H1 (cell line): ENCODE measurements at regions not wholly inside any gene's neighbourhood (a gene's known extent, or its start where the extent isn't known, plus 50 kb on each side); places are given as distances from the start of the nearest gene placed in this dataset.

Source experiments
- CTCF ChIA-PET: fragments of 300-600 bp; sonication (Branson Sonifier 250); formaldehyde crosslinking; loops from one replicate; lab custom pipeline; 2021; ENCODE audit not compliant: partially characterized antibody; lab: Charles Lee
- POLR2A ChIA-PET: fragments of 300-600 bp; sonication (Branson Sonifier 250); formaldehyde crosslinking; loops from one replicate; lab custom pipeline; 2021; ENCODE audit warnings: inconsistent platforms; ENCODE audit not compliant: partially characterized antibody; lab: Charles Lee
- DNase-seq, 2 experiments: peaks; one replicate each; pipeline versions ENCODE4 v3.0.0 to v3.0.0-alpha.2; 2010 to 2022; ENCODE audit warnings: low spot score in 2 of 2, low read depth in 1 of 2, mixed read lengths in 1 of 2
- FAIRE-seq: peaks from 2 replicates; lab custom pipeline; 2011; peaks lifted over from hg19 to GRCh38; lab: Jason Lieb, UNC
- H2AFZ ChIP-seq: 2 replicates; pipeline ENCODE4 v1.8.1; 2012; ENCODE audit warnings: low read length, inconsistent platforms
- H2AK5ac ChIP-seq: 2 replicates; pipeline ENCODE4 v1.6.1; 2013; ENCODE audit warnings: low read depth, low read length
- H2BK120ac ChIP-seq: replicated peaks from 2 replicates; pipeline ENCODE3; 2013; ENCODE audit warnings: low read depth, low read length, inconsistent platforms
- H2BK12ac ChIP-seq: 2 replicates; pipeline ENCODE4 v1.6.1; 2013; ENCODE audit warnings: low read depth, low read length
- H2BK15ac ChIP-seq: 2 replicates; pipeline ENCODE4 v1.6.1; 2013; ENCODE audit warnings: low read length
- H2BK20ac ChIP-seq: 2 replicates; pipeline ENCODE4 v1.6.1; 2013; ENCODE audit warnings: low read length
- H2BK5ac ChIP-seq: 2 replicates; pipeline ENCODE4 v1.6.1; 2013; ENCODE audit warnings: low read depth, low read length
- H3K14ac ChIP-seq: 2 replicates; pipeline ENCODE4 v1.6.1; 2013; ENCODE audit warnings: inconsistent platforms; ENCODE audit not compliant: insufficient read length
- H3K18ac ChIP-seq: 2 replicates; pipeline ENCODE4 v1.6.1; 2013; ENCODE audit warnings: low read length; ENCODE audit errors: extremely low read depth
- H3K23ac ChIP-seq: 2 replicates; pipeline ENCODE4 v1.6.1; 2013; ENCODE audit warnings: inconsistent platforms; ENCODE audit not compliant: insufficient read length
- H3K23me2 ChIP-seq: 2 replicates; pipeline ENCODE4 v1.6.1; 2013; ENCODE audit warnings: low read depth, low read length
- H3K27ac ChIP-seq: 2 replicates; pipeline ENCODE4 v1.6.1; 2011; ENCODE audit warnings: low read depth, low read length, inconsistent platforms
- H3K27me3 ChIP-seq, 4 experiments: replicated peaks in 1 of 4; 1 replicate in 1 of 4; 2 replicates in 3 of 4; pipeline versions ENCODE4 v1.6.1 to v1.8.1; 2011 to 2013; ENCODE audit warnings: low read length in 3 of 4, mild to moderate bottlenecking in 3 of 4, inconsistent platforms in 2 of 4, mixed read lengths in 2 of 4, moderate library complexity in 1 of 4; ENCODE audit not compliant: control insufficient read depth in 3 of 4, insufficient read depth in 3 of 4; ENCODE audit errors: extremely low read depth in 1 of 4
- H3K36me3 ChIP-seq, 4 experiments: 2 replicates each; pipeline versions ENCODE4 v1.6.1 to v1.8.1; 2011 to 2013; ENCODE audit warnings: mild to moderate bottlenecking in 4 of 4, low read length in 3 of 4, moderate library complexity in 2 of 4, control low read depth in 1 of 4, inconsistent platforms in 1 of 4; ENCODE audit not compliant: insufficient read depth in 4 of 4, control insufficient read depth in 2 of 4
- H3K4ac ChIP-seq: replicated peaks from 2 replicates; pipeline ENCODE3; 2013; ENCODE audit warnings: low read length, low read depth, mixed read lengths, inconsistent platforms; ENCODE audit not compliant: insufficient read length
- H3K4me1 ChIP-seq, 4 experiments: replicated peaks in 1 of 4; 1 replicate in 1 of 4; 2 replicates in 3 of 4; pipeline versions ENCODE4 v1.6.1 to v1.8.1; 2011 to 2013; ENCODE audit warnings: low read length in 3 of 4, inconsistent platforms in 2 of 4, mixed read lengths in 1 of 4; ENCODE audit not compliant: insufficient read depth in 4 of 4, control insufficient read depth in 3 of 4
- H3K4me2 ChIP-seq, 2 experiments: 2 replicates each; pipeline versions ENCODE4 v1.6.1 to v1.8.1; 2011 to 2013; ENCODE audit warnings: low read depth in 2 of 2, low read length in 2 of 2, control low read depth in 1 of 2, inconsistent platforms in 1 of 2, mild to moderate bottlenecking in 1 of 2; ENCODE audit not compliant: insufficient read depth in 1 of 2
- H3K4me3 ChIP-seq, 4 experiments: fragments of 200-600, 300-600 bp in 1 of 4; sonication (generic), shearing (Covaris generic), sonication (Bioruptor Twin) in 1 of 4; 2 replicates each; pipeline versions ENCODE4 v1.5.1 to v1.8.1; 2011 to 2016; ENCODE audit warnings: low read length in 4 of 4, low read depth in 3 of 4, control low read depth in 2 of 4, inconsistent platforms in 2 of 4, mild to moderate bottlenecking in 2 of 4, mixed read lengths in 1 of 4, moderate library complexity in 1 of 4; ENCODE audit not compliant: insufficient read depth in 2 of 4; ENCODE audit errors: extremely low read depth in 1 of 4
- H3K56ac ChIP-seq: replicated peaks from 2 replicates; pipeline ENCODE3; 2013; ENCODE audit warnings: low read depth, mild to moderate bottlenecking, mixed read lengths, low read length, inconsistent platforms; ENCODE audit not compliant: insufficient read length
- H3K79me1 ChIP-seq: 2 replicates; pipeline ENCODE4 v1.6.1; 2013; ENCODE audit warnings: low read depth, low read length, control low read depth
- H3K79me2 ChIP-seq, 2 experiments: 2 replicates each; pipeline versions ENCODE4 v1.6.1 to v1.8.1; 2012 to 2013; ENCODE audit warnings: low read length in 2 of 2, mild to moderate bottlenecking in 2 of 2, inconsistent platforms in 1 of 2; ENCODE audit not compliant: insufficient read depth in 2 of 2, control insufficient read depth in 1 of 2
- H3K9ac ChIP-seq, 4 experiments: replicated peaks in 1 of 4; 1 replicate in 1 of 4; 2 replicates in 3 of 4; pipeline versions ENCODE4 v1.6.1 to v1.8.1; 2011 to 2013; ENCODE audit warnings: low read depth in 3 of 4, low read length in 3 of 4, control low read depth in 2 of 4, mild to moderate bottlenecking in 2 of 4, moderate library complexity in 2 of 4, inconsistent platforms in 1 of 4; ENCODE audit errors: extremely low read depth in 1 of 4
- H3K9me3 ChIP-seq, 2 experiments: 2 replicates each; pipeline versions ENCODE4 v1.6.1 to v1.8.1; 2012 to 2013; ENCODE audit warnings: mild to moderate bottlenecking in 2 of 2, moderate library complexity in 2 of 2, control low read depth in 1 of 2, inconsistent platforms in 1 of 2, low read depth in 1 of 2, low read length in 1 of 2, mixed read lengths in 1 of 2; ENCODE audit not compliant: insufficient read depth in 2 of 2
- H4K20me1 ChIP-seq, 2 experiments: replicated peaks in 1 of 2; 2 replicates each; pipeline versions ENCODE3 to v1.8.1; 2011 to 2013; ENCODE audit warnings: inconsistent platforms in 2 of 2, low read length in 2 of 2, mild to moderate bottlenecking in 1 of 2; ENCODE audit not compliant: insufficient read depth in 2 of 2, control insufficient read depth in 1 of 2
- H4K5ac ChIP-seq: 2 replicates; pipeline ENCODE4 v1.6.1; 2013; ENCODE audit warnings: low read length, low read depth, mixed read lengths, inconsistent platforms; ENCODE audit not compliant: insufficient read length
- H4K8ac ChIP-seq: 2 replicates; pipeline ENCODE4 v1.8.0; 2013; ENCODE audit warnings: mild to moderate bottlenecking, moderate library complexity, low read length, inconsistent platforms; ENCODE audit not compliant: insufficient read depth; ENCODE audit errors: extremely low read depth
- H4K91ac ChIP-seq: replicated peaks from 2 replicates; pipeline ENCODE3; 2013; ENCODE audit warnings: low read length, mixed read lengths, inconsistent platforms; ENCODE audit not compliant: insufficient read length
- NRF1 ChIP-seq: IDR thresholded peaks from 2 replicates; pipeline ENCODE4 v1.6.1; 2011; ENCODE audit warnings: mild to moderate bottlenecking, low read depth, low read length, improper control_type of control experiment
- SP1 ChIP-seq: IDR thresholded peaks from 2 replicates; pipeline ENCODE4 v1.6.1; 2011; ENCODE audit warnings: low read depth, low read length
- WGBS, 2 experiments: shearing (Covaris generic) in 1 of 2; methylation state at CpG; one replicate each; pipeline versions ENCODE4 v1.1.6 to v1.1.7; 2013 to 2015; ENCODE audit warnings: low lambda C conversion rate in 2 of 2, mixed read lengths in 2 of 2, inconsistent platforms in 1 of 2, low coverage in 1 of 2, missing lambda C conversion rate in 1 of 2; ENCODE audit not compliant: insufficient replicate concordance in 2 of 2, insufficient coverage in 1 of 2, insufficient read length in 1 of 2; ENCODE audit errors: extremely low coverage in 1 of 2, missing lambda C conversion rate in 1 of 2; 5-methylcytosine and 5-hydroxymethylcytosine counted together

GRCh38 chr2:220185766-220186305 is 558.4 kb downstream of the SLC4A3 start:
- Histone ChIP-seq H3K27me3 (no peaks in the 10 kb centered on the region), H4K8ac (no peak overlapping the region), H4K5ac (no peak overlapping the region), H2BK12ac (no peak overlapping the region), H4K91ac (no peak overlapping the region), H3K23ac (no peak overlapping the region), H2BK15ac (no peak overlapping the region), H4K20me1 (no peaks in the 10 kb centered on the region), H3K9ac (no peak overlapping the region), H3K18ac (no peak overlapping the region), H3K56ac (no peak overlapping the region), H3K36me3 (no peaks in the 10 kb centered on the region), H2AK5ac (no peak overlapping the region), H3K23me2 (no peaks in the 10 kb centered on the region; the same call in 1 of the 2 replicates)
- no peak for FAIRE-seq
- POLR2A ChIA-PET, result no interaction called here
- whole genome bisulfite sequencing, 2 experiments, result 96% methylated on average over 2 of the region's 2 CpGs; no CpG with 5 or more reads in 1 of the 2 experiments
- TF ChIP-seq SP1 (no peak), NRF1 (no peak)
- TF ChIP-seq, all 59 proteins: peak for 0
- no peak overlapping the region for H3K14ac ChIP-seq
- no peak for DNase-seq
- H3K4me1 ChIP-seq, result peaks cover 0 to 3% (median 0%) of the 10 kb centered on the region in 4 experiments; a peak in 1 of 7 replicates
- H3K4me2 ChIP-seq, result no peak overlapping the region
- no peak overlapping the region for H2BK5ac ChIP-seq
- no peaks in the 10 kb centered on the region for H3K79me2 ChIP-seq
- no peak overlapping the region for H2BK120ac ChIP-seq
- no peak overlapping the region for H3K4ac ChIP-seq
- no peak overlapping the region for H2BK20ac ChIP-seq
- H3K9me3 ChIP-seq, result 0 out of 4 replicates have a peak, but pooled peaks cover 0 to under 1% of the 10 kb centered on the region in 2 experiments
- no peak overlapping the region for H3K4me3 ChIP-seq
- H2AFZ ChIP-seq, result no peak overlapping the region
- CTCF ChIA-PET, result no interaction called here
- H3K79me1 ChIP-seq, result no peaks in the 10 kb centered on the region
- H3K27ac ChIP-seq, result no peak overlapping the region
